HG03571 (cell line): ENCODE measurements at regions not wholly inside any gene's neighbourhood (a gene's known extent, or its start where the extent isn't known, plus 50 kb on each side); places are given as distances from the start of the nearest gene placed in this dataset.
A peak's percentile ranks its signal among the peaks of the same experiment; 100 is the strongest.
"Not testable (repeated sequence)": the region's sequence is repeated elsewhere in the genome, so short reads cannot be mapped to it uniquely, and the experiment has no call there.

ENCODE experiments used
- ATAC-seq: cut with Tn5 transposase; IDR thresholded peaks from one replicate; pipeline ENCODE4 v1.9.1; 2021; ENCODE audit not compliant: unreplicated experiment

DNA sequence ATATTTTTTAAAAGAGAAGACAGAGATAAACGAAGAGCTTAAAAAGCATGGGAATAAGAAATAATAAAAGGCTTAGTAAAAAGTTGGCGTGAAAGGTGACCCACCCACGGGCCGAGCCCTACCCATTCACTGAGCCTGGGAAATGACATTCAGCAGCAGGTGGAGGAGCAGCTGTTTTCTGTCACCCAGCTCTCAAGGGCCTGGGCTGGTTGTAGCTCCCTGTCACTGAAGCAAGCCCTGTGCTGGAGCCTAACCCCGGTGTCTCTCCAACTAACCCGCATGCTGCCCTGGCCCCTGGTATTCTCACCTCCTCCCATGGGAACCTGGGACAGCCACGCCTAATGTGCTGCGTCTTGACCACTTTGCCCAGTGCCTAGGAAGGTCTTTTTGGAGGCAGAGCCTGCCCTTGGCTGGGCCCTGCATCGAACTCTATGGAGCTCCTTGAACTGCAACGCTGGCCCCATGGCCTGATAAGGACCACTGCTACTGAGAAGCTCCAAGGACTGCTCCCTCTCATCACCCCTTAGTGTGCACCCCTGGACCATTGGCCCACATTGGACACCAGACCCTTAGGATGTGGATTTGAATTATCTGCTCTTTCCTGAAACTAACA lies 68.8 kb upstream of the IYD start:
- no peak for ATAC-seq

DNA sequence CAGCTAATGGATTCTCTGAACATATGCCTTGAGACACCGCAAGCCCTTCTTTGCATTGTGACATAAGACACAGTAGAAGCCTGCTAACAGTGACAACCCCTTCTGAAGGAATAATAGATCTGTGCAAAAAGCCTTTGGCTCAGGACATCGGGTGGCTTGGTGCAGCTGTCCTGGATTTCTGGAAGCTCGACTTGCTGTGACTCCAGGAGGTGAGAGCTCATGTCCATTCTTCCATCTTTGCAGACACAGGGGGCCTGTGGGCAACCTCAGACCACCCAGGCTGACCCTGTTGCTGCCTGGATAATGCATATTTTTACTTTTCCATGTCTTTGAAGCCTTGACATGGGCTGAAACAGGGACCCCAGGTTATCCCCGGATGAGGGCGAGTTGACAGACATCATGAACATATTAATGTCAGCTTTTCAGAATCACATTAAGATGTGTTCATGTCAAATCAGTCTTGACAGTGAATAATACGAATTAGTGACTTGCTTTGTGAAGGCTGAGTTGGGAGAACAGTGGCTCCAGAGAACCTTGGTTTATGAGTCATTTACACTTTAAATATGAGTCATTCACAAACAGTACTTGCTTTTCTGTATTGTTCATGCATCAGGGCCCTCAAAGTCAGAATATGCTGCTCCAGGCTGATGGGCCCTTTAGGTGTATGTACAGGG lies 66.8 kb upstream of the IYD start:
- ATAC-seq = peak; percentile 83

- ATAC-seq = no peak
Observed at GRCh38 chr6:150302520-150303176, 66.2 kb upstream of the IYD start.

GRCh38 chr6:150303256-150303655 lies 65.6 kb upstream of the IYD start:
- no peak for ATAC-seq

GRCh38 chr6:150304429-150304828 lies 64.4 kb upstream of the IYD start:
- no peak for ATAC-seq

DNA sequence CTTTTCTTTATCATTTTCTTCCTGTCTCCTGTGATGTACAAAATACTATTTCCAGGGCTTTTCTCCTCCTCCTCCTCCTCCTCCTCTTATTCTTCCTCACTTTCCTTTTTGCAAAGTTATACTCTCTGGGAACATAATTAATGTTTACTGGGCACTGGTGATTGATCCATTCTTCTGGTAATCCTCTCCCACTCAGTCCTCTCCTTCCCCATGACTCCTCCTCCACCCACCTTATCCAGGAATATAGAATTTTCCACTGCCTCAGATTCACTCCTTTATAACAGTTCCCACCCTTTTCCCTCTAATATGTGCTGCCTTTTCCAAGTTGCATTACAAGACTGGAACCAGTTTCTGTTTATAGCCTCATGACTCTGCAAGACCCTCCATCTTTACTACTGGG lies 62.5 kb upstream of the IYD start:
- no peak for ATAC-seq

GRCh38 chr6:150307520-150307919 lies 61.3 kb upstream of the IYD start:
- ATAC-seq = no peak

DNA sequence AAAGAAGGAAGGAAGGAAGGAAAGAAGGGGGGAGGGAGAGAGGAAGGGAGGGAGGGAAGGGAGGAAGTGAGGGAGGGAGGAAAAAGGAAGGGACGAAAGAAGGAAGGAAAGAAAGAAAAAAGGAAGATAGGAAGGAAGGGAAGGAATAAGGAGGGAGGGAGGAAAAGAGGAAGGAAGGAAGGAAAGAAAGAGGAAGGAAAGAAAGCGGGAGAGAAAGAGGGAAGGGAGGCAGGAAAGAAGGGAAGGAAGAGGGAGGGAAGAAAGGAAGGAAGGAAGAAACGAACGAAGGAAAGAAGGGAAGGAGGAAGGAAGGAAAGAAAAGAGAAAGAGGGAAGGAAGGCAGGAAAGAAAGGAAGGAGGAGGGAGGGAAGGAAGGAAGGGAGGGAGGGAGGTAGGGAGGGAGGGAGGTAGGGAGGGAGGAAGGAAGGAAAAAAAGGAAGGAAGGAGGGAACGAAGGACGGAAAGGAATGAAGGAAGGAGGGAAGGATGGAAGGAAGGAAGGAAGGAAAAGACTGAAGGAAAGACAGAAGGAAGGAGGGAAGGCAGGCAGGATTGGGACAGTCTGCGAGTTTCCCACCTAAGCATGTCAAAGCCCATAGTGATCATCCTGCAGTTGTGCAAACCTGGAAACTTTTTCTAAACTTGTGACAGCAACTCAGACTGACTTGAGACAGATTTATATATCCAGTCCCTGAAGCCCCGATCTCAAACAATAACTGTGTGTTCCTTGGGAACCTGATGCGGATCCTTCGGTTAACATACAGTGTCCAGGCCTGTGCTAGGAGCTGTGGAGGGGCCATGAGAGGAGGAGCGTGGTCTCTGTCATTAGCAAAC lies 59.8 kb upstream of the IYD start:
- ATAC-seq = no peak

GRCh38 chr6:150310539-150310938 lies 58.3 kb upstream of the IYD start:
- ATAC-seq = no peak

GRCh38 chr6:150311149-150311944 lies 57.5 kb upstream of the IYD start:
- ATAC-seq = not testable (repeated sequence)

DNA sequence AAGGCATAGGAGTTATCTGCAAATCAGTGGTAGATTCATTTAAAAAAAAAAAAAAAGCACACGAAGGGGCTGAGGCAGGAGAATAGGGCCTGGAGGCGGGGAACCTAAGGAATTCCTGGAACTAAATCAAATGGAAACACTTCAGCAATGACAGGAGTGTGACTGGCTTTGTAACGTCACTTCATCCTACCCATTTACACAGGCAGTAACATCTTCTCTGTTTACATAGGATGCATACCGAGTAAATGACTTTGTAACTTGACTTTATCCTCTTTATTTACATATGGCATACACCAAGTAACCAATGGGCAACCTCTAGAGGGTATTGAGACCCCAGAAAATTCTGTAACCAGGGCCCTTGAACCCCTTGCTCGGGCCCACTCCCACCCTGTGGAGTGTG lies 56.4 kb upstream of the IYD start:
- no peak for ATAC-seq

DNA sequence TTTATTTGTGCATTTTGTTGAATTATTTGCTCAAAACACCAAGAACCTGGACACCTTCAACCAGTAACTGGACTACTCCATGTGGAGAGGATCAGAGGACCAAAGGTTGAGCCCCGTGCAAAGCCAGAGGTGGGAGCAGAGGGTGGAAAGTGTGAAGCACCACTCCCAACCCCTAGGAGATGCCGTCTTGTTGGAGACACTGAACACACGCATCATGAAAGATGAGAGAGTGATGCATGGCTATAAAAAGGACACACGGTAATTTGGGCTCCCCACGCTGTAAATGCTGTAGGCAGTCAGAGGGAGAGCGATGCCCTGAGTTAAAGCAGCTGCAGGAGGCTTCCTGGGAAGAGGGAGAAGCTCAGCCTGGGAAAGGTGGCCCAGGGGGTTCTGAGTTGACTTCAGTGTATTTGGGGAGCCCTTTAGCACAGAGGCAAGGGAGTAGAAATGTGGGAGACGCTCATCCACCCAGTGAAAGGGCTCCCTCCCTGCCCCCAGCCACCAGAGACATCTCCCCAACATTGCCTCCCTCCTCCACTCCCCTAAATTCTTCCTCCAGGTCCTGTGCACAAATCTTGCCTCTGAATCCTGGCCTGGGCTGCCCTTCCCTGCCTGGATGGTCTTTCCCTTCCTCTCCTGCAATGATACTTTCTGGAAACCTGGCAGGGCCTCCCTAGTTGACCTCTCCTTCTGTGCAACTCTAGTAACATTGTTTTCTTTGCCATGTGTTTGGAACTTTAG lies 55.8 kb upstream of the IYD start:
- ATAC-seq = no peak

DNA sequence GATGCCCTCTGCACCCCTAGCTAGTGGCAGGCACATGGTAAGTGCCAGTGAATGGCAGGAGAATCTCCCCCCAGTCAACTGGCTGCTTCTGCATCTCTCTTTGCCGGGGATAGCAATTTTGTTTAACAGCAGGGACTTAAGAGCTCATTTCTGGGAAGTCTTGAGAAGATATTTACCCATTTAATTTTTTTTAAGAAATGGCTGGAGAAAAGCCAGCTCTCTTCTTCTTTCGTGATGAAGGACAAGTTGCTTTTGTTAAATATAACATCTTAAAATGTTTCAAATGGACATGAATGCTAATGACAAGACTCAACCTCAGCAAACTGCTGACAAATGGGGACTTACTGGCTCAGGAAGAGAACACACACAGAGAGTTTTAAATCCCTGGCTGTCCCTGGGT lies 55.0 kb upstream of the IYD start:
- ATAC-seq = no peak

- no peak for ATAC-seq
Observed at GRCh38 chr6:150314230-150315188, 54.3 kb upstream of the IYD start.

- ATAC-seq = no peak
Observed at GRCh38 chr6:150315626-150316025, 53.2 kb upstream of the IYD start.

DNA sequence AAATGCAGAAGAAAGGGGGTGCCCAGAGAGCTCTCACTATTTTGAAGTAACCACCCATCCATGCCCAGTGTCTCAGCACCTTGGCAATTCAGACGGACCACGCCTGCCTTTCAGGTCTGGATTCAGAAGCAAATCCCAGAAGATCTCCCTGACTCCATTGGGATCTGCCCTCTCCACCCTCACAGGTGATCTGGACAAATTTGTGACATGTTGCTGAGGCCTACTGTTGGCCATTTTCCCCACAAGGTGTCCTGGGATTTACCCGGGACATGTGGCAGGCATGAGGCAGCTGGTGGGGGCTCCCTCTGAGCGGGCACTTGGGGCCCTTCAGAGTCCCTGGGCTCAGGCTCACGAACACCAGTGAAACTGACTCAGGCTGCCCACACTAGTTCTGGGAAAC lies 51.9 kb upstream of the IYD start:
- no peak for ATAC-seq
